GM13977 (cell line): ENCODE measurements at regions not wholly inside any gene's neighbourhood (a gene's known extent, or its start where the extent isn't known, plus 50 kb on each side); places are given as distances from the start of the nearest gene placed in this dataset.
"Not testable (repeated sequence)": the region's sequence is repeated elsewhere in the genome, so short reads cannot be mapped to it uniquely, and the experiment has no call there.

Experiments
- DNase-seq: peaks from one replicate; pipeline ENCODE4 v3.0.0; 2012; ENCODE audit warnings: low spot score
- CTCF ChIP-seq: IDR thresholded peaks from 2 replicates; pipeline ENCODE4 v1.5.1; 2012; ENCODE audit warnings: mild to moderate bottlenecking, control low read depth; ENCODE audit not compliant: insufficient read depth; ENCODE audit errors: extremely low read depth, missing control alignments
- in situ Hi-C: fragments of 300-500 bp; cut with MboI; formaldehyde crosslinking; loops from one replicate; pipeline ENCODE4 v1.12.0; 2022; ENCODE audit warnings: low sequenced_read_pairs, low pct_unique_long_range_greater_than_20kb, mixed read lengths, inconsistent platforms; ENCODE audit not compliant: unreplicated experiment

GRCh38 chr20:52429029-52429428, 237.4 kb upstream of the ZFP64 start:
- DNase-seq: no peak
- in situ Hi-C loops: no loop called here
- TF ChIP-seq CTCF: no peak

GRCh38 chr20:52427960-52428359, 236.4 kb upstream of the ZFP64 start:
- DNase-seq: no peak
- TF ChIP-seq CTCF: no peak
- in situ Hi-C loops: no loop called here

- no peak for TF ChIP-seq CTCF
- in situ Hi-C loops: no loop called here
- DNase-seq: no peak
Measured at GRCh38 chr20:52426856-52427255, 235.3 kb upstream of the ZFP64 start.

GRCh38 chr20:52425701-52426100, 234.1 kb upstream of the ZFP64 start:
- DNase-seq: no peak
- no peak for TF ChIP-seq CTCF
- in situ Hi-C loops: no loop called here

DNA sequence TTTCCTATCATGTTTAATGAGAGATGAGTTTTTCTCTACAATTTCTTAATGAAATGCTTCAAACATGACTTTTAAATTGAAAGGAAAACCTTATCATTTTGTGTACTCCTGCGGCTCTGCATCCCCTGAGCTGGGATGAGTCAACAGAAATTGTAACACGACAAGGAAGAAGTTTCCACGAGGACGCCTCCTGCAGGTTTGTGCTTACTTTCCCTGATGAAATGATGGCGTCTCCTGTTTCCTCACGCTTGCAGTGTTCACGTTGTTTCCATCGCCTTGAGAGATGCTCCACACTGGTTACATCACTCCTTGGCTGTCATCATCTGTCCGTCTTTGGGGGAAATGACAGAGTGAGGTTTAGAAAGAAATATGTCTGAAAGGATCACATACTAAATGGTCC, 233.7 kb upstream of the ZFP64 start:
- DNase-seq: no peak
- no peak for TF ChIP-seq CTCF
- in situ Hi-C loops: no loop called here

DNA sequence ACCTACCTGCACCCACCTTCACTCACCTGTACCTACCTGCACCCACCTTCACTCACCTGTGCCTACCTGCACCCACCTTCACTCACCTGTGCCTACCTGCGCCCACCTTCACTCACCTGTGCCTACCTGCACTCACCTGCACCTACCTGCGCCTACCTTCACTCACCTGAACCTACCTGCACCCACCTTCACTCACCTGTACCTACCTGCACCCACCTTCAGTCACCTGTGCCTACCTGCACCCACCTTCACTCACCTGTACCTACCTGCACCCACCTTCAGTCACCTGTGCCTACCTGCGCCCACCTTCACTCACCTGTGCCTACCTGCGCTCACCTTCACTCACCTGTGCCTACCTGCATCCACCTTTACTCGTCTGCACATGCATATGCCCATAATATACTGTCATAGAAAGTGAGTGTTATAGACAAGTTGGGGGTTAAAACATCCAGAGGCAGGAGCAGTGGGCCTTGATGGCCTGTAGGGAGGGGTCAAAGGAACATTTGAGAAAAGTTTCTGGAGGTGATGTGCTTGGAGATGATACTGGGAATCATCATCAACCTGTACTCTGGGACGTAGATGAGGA, 232.9 kb upstream of the ZFP64 start:
- DNase-seq, in situ Hi-C loops: not testable (repeated sequence)

- DNase-seq, in situ Hi-C loops: not testable (repeated sequence)
Measured at GRCh38 chr20:52423536-52424140, 232.1 kb upstream of the ZFP64 start.
